Thoracic aorta (tissue), 2 donors: ENCODE measurements at regions not wholly inside any gene's neighbourhood (a gene's known extent, or its start where the extent isn't known, plus 50 kb on each side); places are given as distances from the start of the nearest gene placed in this dataset.
A peak's percentile ranks its signal among the peaks of the same experiment; 100 is the strongest.

Source experiments
- ATAC-seq: fragments of 150-250 bp; one replicate; pipeline ENCODE4 v1.8.0; 2017; ENCODE audit warnings: low read depth; ENCODE audit not compliant: insufficient number of reproducible peaks, low FRiP score
- DNase-seq: peaks from one replicate; pipeline ENCODE4 v3.0.0-alpha.2; 2020; ENCODE audit warnings: low spot score
- H3K27ac ChIP-seq, 2 donors: fragments of 200-600 bp; sonication (generic); 1 replicate in 1 of 2; 2 replicates in 1 of 2; pipeline ENCODE4 v1.5.1; 2016; ENCODE audit warnings: mild to moderate bottlenecking in 2 of 2, moderate library complexity in 2 of 2
- H3K27me3 ChIP-seq: fragments of 200-600 bp; sonication (generic); replicated peaks from 2 replicates; pipeline ENCODE4 v1.6.0; 2016; ENCODE audit warnings: mild to moderate bottlenecking; ENCODE audit not compliant: insufficient read depth
- H3K36me3 ChIP-seq: fragments of 200-600 bp; sonication (generic); one replicate; pipeline ENCODE4 v1.5.1; 2016
- H3K4me1 ChIP-seq, 2 donors: fragments of 200-600 bp; sonication (generic); 1 replicate in 1 of 2; 2 replicates in 1 of 2; pipeline versions ENCODE4 v1.5.1 to v1.6.0; 2016; ENCODE audit warnings: low read depth in 2 of 2, mild to moderate bottlenecking in 1 of 2; ENCODE audit not compliant: control insufficient read depth in 1 of 2
- H3K4me3 ChIP-seq: fragments of 200-600 bp; sonication (generic); 2 replicates; pipeline ENCODE4 v1.5.1; 2016; ENCODE audit warnings: mild to moderate bottlenecking
- H3K9me3 ChIP-seq: fragments of 200-600 bp; sonication (generic); 2 replicates; pipeline ENCODE4 v1.5.1; 2016
- CTCF ChIP-seq: fragments of 200-600 bp; sonication (generic); IDR thresholded peaks from one replicate; pipeline ENCODE4 v1.5.1; 2019; ENCODE audit warnings: antibody characterized with exemption

DNA sequence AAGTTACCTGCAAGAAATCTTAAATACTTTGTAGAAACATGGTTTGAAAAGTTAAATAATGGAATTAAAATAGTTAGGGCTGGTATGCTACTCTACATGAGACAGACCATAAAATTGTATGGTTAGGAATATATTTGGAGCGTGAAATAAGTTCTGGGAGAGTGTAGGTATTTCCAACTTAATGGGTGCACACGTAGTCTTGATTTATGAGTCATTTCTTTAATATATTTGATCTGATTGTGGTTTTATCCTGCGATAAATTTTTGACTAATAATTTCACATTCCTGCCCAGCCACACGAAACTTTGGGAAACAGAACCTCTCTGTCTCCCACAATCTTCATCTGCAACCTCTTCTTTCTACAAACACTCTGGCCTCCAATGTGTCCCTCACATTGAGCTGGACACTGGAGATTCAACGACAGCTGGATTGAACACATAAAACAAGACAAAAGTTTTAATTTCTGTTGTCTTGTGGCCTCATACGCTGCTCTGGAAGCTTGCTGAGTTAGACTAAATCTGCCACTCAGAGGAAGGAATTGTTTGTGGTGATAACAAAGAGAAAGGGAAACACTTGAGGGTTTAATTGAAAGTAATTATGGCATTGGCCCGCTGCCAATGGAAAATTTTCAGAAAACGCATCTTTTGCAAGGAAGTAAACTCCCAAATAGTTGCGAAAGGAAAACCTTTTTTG lies 201.8 kb upstream of the ZNF608 start:
- peaks cover 22 to 37% of the 10 kb centered on the region in 2 donors for H3K4me1 ChIP-seq
- DNase-seq (no peak), ATAC-seq (no peak)
- no peaks in the 10 kb centered on the region for H3K27me3 ChIP-seq
- no peaks in the 10 kb centered on the region for H3K9me3 ChIP-seq
- no peak overlapping the region for H3K27ac ChIP-seq
- no peak for TF ChIP-seq CTCF
- H3K36me3 ChIP-seq, result no peaks in the 10 kb centered on the region
- H3K4me3 ChIP-seq, result no peak overlapping the region

- H3K9me3 ChIP-seq, result no peaks in the 10 kb centered on the region
- DNase-seq (no peak), ATAC-seq (no peak)
- H3K27ac ChIP-seq, result no peak overlapping the region
- no peak for TF ChIP-seq CTCF
- H3K36me3 ChIP-seq, result no peaks in the 10 kb centered on the region
- no peaks in the 10 kb centered on the region for H3K27me3 ChIP-seq
- peaks cover 24 to 43% of the 10 kb centered on the region in 2 donors for H3K4me1 ChIP-seq
- no peak overlapping the region for H3K4me3 ChIP-seq
Measured at GRCh38 chr5:124948754-124949275, 202.4 kb upstream of the ZNF608 start.

- Histone ChIP-seq H3K27me3 (no peaks in the 10 kb centered on the region), H3K27ac (peak overlapping the region in 1 of 2 donors; percentile 43), H3K4me1 (peaks cover 26 to 50% of the 10 kb centered on the region in 2 donors), H3K4me3 (no peak overlapping the region), H3K36me3 (no peaks in the 10 kb centered on the region), H3K9me3 (no peaks in the 10 kb centered on the region)
- peak; percentile 56 for ATAC-seq
- peak; percentile 11 for DNase-seq
- TF ChIP-seq CTCF, result no peak
Measured at GRCh38 chr5:124949862-124950261, 203.4 kb upstream of the ZNF608 start.

DNA sequence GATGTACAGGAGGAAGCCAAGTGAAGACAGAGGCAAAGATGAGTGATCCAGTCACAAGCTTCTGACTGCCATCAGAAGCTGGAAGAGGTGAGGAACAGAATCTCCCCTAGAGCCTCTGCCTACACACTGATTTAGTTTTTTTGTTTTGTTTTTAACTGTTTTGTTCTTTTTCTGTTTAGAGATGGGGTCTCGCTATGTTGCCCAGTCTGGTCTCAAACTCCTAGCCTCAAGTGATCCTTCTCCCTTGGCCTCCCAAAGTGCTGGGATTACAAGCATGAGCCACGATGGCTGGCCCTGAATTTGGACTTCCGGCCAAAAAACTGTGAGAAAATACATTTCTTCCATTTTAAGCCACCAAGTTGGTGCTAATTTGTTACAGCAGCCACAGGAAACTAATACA lies 204.7 kb upstream of the ZNF608 start:
- Histone ChIP-seq H3K36me3 (no peaks in the 10 kb centered on the region), H3K4me3 (no peak overlapping the region), H3K27me3 (no peaks in the 10 kb centered on the region), H3K9me3 (no peaks in the 10 kb centered on the region), H3K27ac (no peak overlapping the region), H3K4me1 (peaks cover 26 to 50% of the 10 kb centered on the region in 2 donors)
- no peak for DNase-seq
- ATAC-seq, result no peak
- TF ChIP-seq CTCF, result no peak

DNA sequence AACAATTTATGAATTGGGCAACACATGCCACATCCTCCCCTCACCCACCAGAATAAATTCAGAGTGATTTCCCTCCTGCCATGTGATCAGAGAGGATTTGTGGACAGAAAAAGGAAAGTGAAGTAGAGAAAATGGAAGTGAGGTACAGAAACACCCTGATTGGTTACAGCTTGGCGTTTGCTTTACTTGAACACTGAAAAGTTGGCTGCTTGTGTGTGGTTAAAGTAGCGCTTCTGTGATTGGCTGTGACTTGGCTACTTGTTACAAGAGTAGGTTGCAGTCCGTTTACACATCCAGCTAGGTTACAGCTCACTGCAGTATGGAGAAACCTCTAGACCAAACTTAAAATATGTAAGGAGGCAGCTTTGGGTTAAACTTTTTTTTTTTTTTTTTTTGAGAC lies 205.2 kb upstream of the ZNF608 start:
- H3K36me3 ChIP-seq, result no peaks in the 10 kb centered on the region
- ATAC-seq, result no peak
- no peak for TF ChIP-seq CTCF
- no peaks in the 10 kb centered on the region for H3K27me3 ChIP-seq
- no peak overlapping the region for H3K4me3 ChIP-seq
- H3K9me3 ChIP-seq, result no peaks in the 10 kb centered on the region
- no peak overlapping the region for H3K27ac ChIP-seq
- H3K4me1 ChIP-seq, result peaks cover 30 to 54% of the 10 kb centered on the region in 2 donors
- DNase-seq, result no peak
